PC-3 (cell line): ENCODE measurements at regions not wholly inside any gene's neighbourhood (a gene's known extent, or its start where the extent isn't known, plus 50 kb on each side); places are given as distances from the start of the nearest gene placed in this dataset.
A peak's percentile ranks its signal among the peaks of the same experiment; 100 is the strongest.

ENCODE experiments used
- ATAC-seq: fragments of 200-7000 bp; cut with Tn5 transposase; 2 replicates; pipeline ENCODE4 v1.9.1; 2020; ENCODE audit warnings: mild to moderate bottlenecking, moderate library complexity
- BruUV-seq: library from RNA; stranded (reverse); fragments of 400-500 nt; replicated peaks from 2 replicates; lab custom pipeline; 2021; lab: Mats Ljungman, UMichigan
- CTCF ChIA-PET: fragments of 300-600 bp; sonication (Branson Sonifier 250); formaldehyde crosslinking; loops from one replicate; lab custom pipeline; 2022; ENCODE audit warnings: antibody characterized with exemption; lab: Charles Lee
- POLR2A ChIA-PET: fragments of 300-600 bp; sonication (Branson Sonifier 250); formaldehyde crosslinking; loops from one replicate; lab custom pipeline; 2022; ENCODE audit warnings: antibody characterized with exemption; ENCODE audit not compliant: unreplicated experiment; lab: Charles Lee
- DNase-seq: peaks from one replicate; pipeline ENCODE4 v3.0.0-alpha.2; 2015
- H2AFZ ChIP-seq: fragments of 300-600 bp; sonication (generic); 2 replicates; pipeline ENCODE4 v1.6.0; 2016; ENCODE audit warnings: antibody characterized with exemption, low read length
- H3F3A ChIP-seq: fragments of 300-600 bp; sonication (generic); one replicate; pipeline ENCODE4 v1.6.0; 2017; ENCODE audit warnings: antibody characterized with exemption, low read length, control low read depth, mild to moderate bottlenecking; ENCODE audit not compliant: unreplicated experiment
- H3K27ac ChIP-seq: fragments of 300-600 bp; sonication (generic); 2 replicates; pipeline ENCODE4 v1.5.1; 2016; ENCODE audit warnings: mild to moderate bottlenecking, low read length
- H3K27me3 ChIP-seq: fragments of 300-600 bp; sonication (generic); 2 replicates; pipeline ENCODE4 v1.6.1; 2016; ENCODE audit warnings: low read length, mixed read lengths
- H3K36me3 ChIP-seq: fragments of 300-600 bp; sonication (generic); 2 replicates; pipeline ENCODE4 v1.6.1; 2016; ENCODE audit warnings: low read depth, mixed run types, low read length, mixed read lengths
- H3K4me1 ChIP-seq: fragments of 300-600 bp; sonication (generic); 2 replicates; pipeline ENCODE4 v1.5.1; 2016; ENCODE audit warnings: low read length; ENCODE audit not compliant: insufficient read depth
- H3K4me2 ChIP-seq: fragments of 300-600 bp; sonication (generic); 2 replicates; pipeline ENCODE4 v1.6.0; 2016; ENCODE audit warnings: low read length
- H3K4me3 ChIP-seq: fragments of 300-600 bp; sonication (generic); 2 replicates; pipeline ENCODE4 v1.5.1; 2016; ENCODE audit warnings: mild to moderate bottlenecking, low read length, mixed read lengths
- H3K79me2 ChIP-seq: fragments of 300-600 bp; sonication (generic); 2 replicates; pipeline ENCODE4 v1.6.1; 2017; ENCODE audit warnings: low read length, mixed read lengths
- H3K9ac ChIP-seq: fragments of 300-600 bp; sonication (generic); 2 replicates; pipeline ENCODE4 v1.6.0; 2016; ENCODE audit warnings: mild to moderate bottlenecking, low read length
- H3K9me2 ChIP-seq: fragments of 300-600 bp; sonication (generic); replicated peaks from 2 replicates; pipeline ENCODE4 v1.6.1; 2016; ENCODE audit warnings: mixed run types, low read length, mixed read lengths
- H3K9me3 ChIP-seq: fragments of 300-600 bp; sonication (generic); 2 replicates; pipeline ENCODE4 v1.6.1; 2016; ENCODE audit warnings: low read length, mixed read lengths
- H4K20me1 ChIP-seq: fragments of 300-600 bp; sonication (generic); 2 replicates; pipeline ENCODE4 v1.6.1; 2016; ENCODE audit warnings: low read length, mixed read lengths
- EZH2 ChIP-seq: fragments of 300-600 bp; sonication (generic); IDR thresholded peaks from one replicate; pipeline ENCODE4 v1.6.1; 2017; ENCODE audit warnings: antibody characterized with exemption, mild to moderate bottlenecking, low read length; ENCODE audit not compliant: unreplicated experiment
- EZH2phosphoT487 ChIP-seq: fragments of 300-600 bp; sonication (generic); IDR thresholded peaks from 2 replicates; pipeline ENCODE4 v1.6.1; 2018; ENCODE audit warnings: mild to moderate bottlenecking, antibody characterized with exemption, low read length, borderline replicate concordance
- intact Hi-C: fragments of 100-400 bp; cut with micrococcal nuclease; formaldehyde crosslinking; loops from 2 replicates; pipeline ENCODE4 v1.9.0; 2023
- TF ChIP-seq, protein P1 (sequence below): fragments of 300-600 bp; sonication (generic); conservative IDR thresholded peaks from 2 replicates; pipeline ENCODE4 v1.5.1; 2017; ENCODE audit warnings: antibody characterized with exemption, low read depth, mild to moderate bottlenecking, low read length

DNA sequence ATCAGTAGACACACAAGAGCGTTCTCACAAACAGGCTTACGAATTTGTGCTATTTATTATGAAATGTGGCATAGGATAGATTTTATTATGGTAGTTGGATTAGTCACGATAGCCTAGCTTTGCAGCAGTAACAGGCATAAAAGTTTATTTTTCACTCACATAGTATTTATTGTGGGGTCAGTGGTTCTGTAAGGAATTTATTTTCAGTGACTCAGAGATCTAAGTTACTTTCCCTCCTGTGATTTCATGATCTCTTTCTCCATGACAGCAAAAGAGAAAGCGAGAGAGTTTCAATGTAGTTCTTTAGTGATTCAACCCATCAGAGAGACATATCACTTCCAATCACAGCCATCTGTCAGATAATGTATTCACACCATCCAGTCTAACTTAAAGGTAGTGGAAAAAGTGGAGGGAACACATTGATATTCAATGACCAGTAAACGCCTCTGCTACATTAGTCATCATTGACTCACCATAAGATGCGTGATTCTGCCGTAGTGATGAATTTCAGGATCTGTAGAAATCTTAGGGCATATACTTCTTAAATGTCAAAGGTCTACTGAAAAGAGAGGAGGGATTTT lies 605.5 kb downstream of the HDGFL1 start:
- BruUV-seq: no TSS peak
- Histone ChIP-seq H3K4me1 (peaks cover 31% of the 10 kb centered on the region), H3K27ac (peak overlapping the region; percentile 95), H4K20me1 (no peaks in the 10 kb centered on the region), H2AFZ (peak overlapping the region; percentile 17; the same call in 1 of the 2 replicates), H3K9ac (peak overlapping the region; percentile 75), H3K79me2 (no peaks in the 10 kb centered on the region), H3K9me2 (no peaks in the 10 kb centered on the region), H3K9me3 (no peaks in the 10 kb centered on the region), H3K36me3 (no peaks in the 10 kb centered on the region), H3K27me3 (no peaks in the 10 kb centered on the region), H3F3A (peaks cover 10% of the 10 kb centered on the region), H3K4me3 (peak overlapping the region; percentile 36; the same call in 1 of the 2 replicates), H3K4me2 (peak overlapping the region; percentile 52)
- ATAC-seq: peak; percentile 86
- TF ChIP-seq EZH2 (no peak), EZH2phosphoT487 (no peak)
- TF ChIP-seq, protein P1, sequence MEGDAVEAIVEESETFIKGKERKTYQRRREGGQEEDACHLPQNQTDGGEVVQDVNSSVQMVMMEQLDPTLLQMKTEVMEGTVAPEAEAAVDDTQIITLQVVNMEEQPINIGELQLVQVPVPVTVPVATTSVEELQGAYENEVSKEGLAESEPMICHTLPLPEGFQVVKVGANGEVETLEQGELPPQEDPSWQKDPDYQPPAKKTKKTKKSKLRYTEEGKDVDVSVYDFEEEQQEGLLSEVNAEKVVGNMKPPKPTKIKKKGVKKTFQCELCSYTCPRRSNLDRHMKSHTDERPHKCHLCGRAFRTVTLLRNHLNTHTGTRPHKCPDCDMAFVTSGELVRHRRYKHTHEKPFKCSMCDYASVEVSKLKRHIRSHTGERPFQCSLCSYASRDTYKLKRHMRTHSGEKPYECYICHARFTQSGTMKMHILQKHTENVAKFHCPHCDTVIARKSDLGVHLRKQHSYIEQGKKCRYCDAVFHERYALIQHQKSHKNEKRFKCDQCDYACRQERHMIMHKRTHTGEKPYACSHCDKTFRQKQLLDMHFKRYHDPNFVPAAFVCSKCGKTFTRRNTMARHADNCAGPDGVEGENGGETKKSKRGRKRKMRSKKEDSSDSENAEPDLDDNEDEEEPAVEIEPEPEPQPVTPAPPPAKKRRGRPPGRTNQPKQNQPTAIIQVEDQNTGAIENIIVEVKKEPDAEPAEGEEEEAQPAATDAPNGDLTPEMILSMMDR: no peak
- intact Hi-C loops: loop anchor here (1.0 to 10.0 kb wide), 2 partner anchors 220 to 239 kb away; no protein-coding TSS in a partner anchor
- ChIA-PET POLR2A (interaction anchor here (0.7 kb wide), 1 partner anchor 1806 kb away, joined by 3 read pairs; no protein-coding TSS in a partner anchor), CTCF (no interaction called here)
- DNase-seq: peak; percentile 95

DNA sequence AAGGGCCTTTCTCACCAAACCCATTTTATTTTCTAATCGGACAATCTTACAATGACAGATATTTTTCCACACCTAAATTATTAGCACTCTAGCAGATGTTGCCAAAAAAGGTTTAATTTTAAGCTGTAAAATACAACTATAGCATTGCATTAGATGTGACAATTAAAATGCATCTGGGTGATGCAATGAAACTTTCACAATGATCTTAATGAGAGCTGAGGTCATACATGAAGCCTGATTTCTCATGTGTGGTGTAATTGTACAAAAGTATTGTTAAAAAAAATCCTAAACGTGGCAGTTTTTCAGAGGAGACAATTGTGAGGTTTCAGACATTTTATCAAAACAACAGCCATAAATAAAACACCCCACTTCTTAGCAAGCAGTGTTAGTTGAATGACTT lies 606.0 kb downstream of the HDGFL1 start:
- Histone ChIP-seq H3K9ac (peak overlapping the region; percentile 75), H3F3A (peaks cover 10% of the 10 kb centered on the region)

More for the DNA sequence above, 606.0 kb downstream of the HDGFL1 start:
- H4K20me1 ChIP-seq: no peaks in the 10 kb centered on the region
- H3K79me2 ChIP-seq: no peaks in the 10 kb centered on the region
- CTCF ChIA-PET: no interaction called here
- no peaks in the 10 kb centered on the region for H3K9me3 ChIP-seq
- 0 out of 2 replicates have a peak overlapping the region, but pooled peaks have one; percentile 1 for H3K4me3 ChIP-seq
- peak overlapping the region; percentile 52 for H3K4me2 ChIP-seq
- intact Hi-C loops: loop anchor here (1.0 to 10.0 kb wide), 2 partner anchors 221 to 239 kb away; no protein-coding TSS in a partner anchor
- no peak for DNase-seq
- H3K27me3 ChIP-seq: no peaks in the 10 kb centered on the region
- POLR2A ChIA-PET: interaction anchor here (0.7 kb wide), 1 partner anchor 1806 kb away, joined by 3 read pairs; no protein-coding TSS in a partner anchor
- H3K27ac ChIP-seq: peak overlapping the region; percentile 95
- BruUV-seq: no TSS peak
- H3K4me1 ChIP-seq: peaks cover 31% of the 10 kb centered on the region
- H3K9me2 ChIP-seq: no peaks in the 10 kb centered on the region
- H2AFZ ChIP-seq: peak overlapping the region; percentile 21; the same call in 1 of the 2 replicates
- no peak for ATAC-seq
- no peaks in the 10 kb centered on the region for H3K36me3 ChIP-seq
- no peak for TF ChIP-seq EZH2phosphoT487
- no peak for TF ChIP-seq EZH2
- TF ChIP-seq, protein P1: no peak
